Uterus (tissue), 3 donors: ENCODE measurements at regions not wholly inside any gene's neighbourhood (a gene's known extent, or its start where the extent isn't known, plus 50 kb on each side); places are given as distances from the start of the nearest gene placed in this dataset.

Experiments
- DNase-seq, 2 donors: peaks; one replicate each; pipeline ENCODE4 v3.0.0-alpha.2; 2019 to 2020
- H3K27ac ChIP-seq, 2 donors: fragments of 200-600 bp; sonication (generic); 1 replicate in 1 of 2; 2 replicates in 1 of 2; pipeline ENCODE4 v1.5.1; 2016 to 2018
- H3K27me3 ChIP-seq, 2 donors: fragments of 200-600 bp; sonication (generic); one replicate each; pipeline ENCODE4 v1.5.1; 2018 to 2019; ENCODE audit warnings: control low read depth in 1 of 2
- H3K36me3 ChIP-seq, 2 donors: fragments of 200-600 bp; sonication (generic); one replicate each; pipeline ENCODE4 v1.5.1; 2019; ENCODE audit warnings: control low read depth in 1 of 2
- H3K4me1 ChIP-seq, 2 donors: fragments of 200-600 bp; sonication (generic); one replicate each; pipeline ENCODE4 v1.5.1; 2018 to 2019; ENCODE audit warnings: control low read depth in 1 of 2
- H3K4me3 ChIP-seq, 2 donors: fragments of 200-600 bp; sonication (generic); 1 replicate in 1 of 2; 2 replicates in 1 of 2; pipeline ENCODE4 v1.5.1; 2018 to 2019; ENCODE audit warnings: mild to moderate bottlenecking in 1 of 2
- H3K9me3 ChIP-seq, 2 donors: fragments of 200-600 bp; sonication (generic); one replicate each; pipeline ENCODE4 v1.5.1; 2019; ENCODE audit warnings: control low read depth in 1 of 2
- CTCF ChIP-seq, 4 experiments: fragments of 200-600 bp in 2 of 4; fragments of 450-650 bp in 2 of 4; sonication (generic) in 2 of 4; IDR thresholded peaks; one replicate each; pipeline ENCODE4 v1.5.1; 2016 to 2019; ENCODE audit warnings: antibody characterized with exemption in 4 of 4, mild to moderate bottlenecking in 2 of 4, moderate library complexity in 1 of 4
- POLR2A ChIP-seq, 2 donors: fragments of 450-650 bp; IDR thresholded peaks; one replicate each; pipeline ENCODE4 v1.6.1; 2016; ENCODE audit warnings: antibody characterized with exemption in 2 of 2, mild to moderate bottlenecking in 1 of 2, moderate library complexity in 1 of 2
- intact Hi-C: fragments of 100-400 bp; cut with DNase I; formaldehyde crosslinking; loops from one replicate; pipeline ENCODE4 v1.15.1; 2023; ENCODE audit warnings: low total_unique reads
- donor health status: DM: yes; HTN: yes; CAD: no.

- Histone ChIP-seq H3K36me3 (no peaks in the 10 kb centered on the region), H3K27ac (no peak overlapping the region), H3K27me3 (no peaks in the 10 kb centered on the region), H3K4me1 (no peaks in the 10 kb centered on the region), H3K9me3 (no peaks in the 10 kb centered on the region), H3K4me3 (no peak overlapping the region)
- no peak for DNase-seq
- TF ChIP-seq POLR2A (IDR thresholded peaks at IDR 0.05) (no peak), CTCF (IDR thresholded peaks at IDR 0.05) (no peak)
- intact Hi-C loops: no loop called here
Measured at GRCh38 chr3:124652009-124652408, 78.2 kb upstream of the UMPS start.

DNA sequence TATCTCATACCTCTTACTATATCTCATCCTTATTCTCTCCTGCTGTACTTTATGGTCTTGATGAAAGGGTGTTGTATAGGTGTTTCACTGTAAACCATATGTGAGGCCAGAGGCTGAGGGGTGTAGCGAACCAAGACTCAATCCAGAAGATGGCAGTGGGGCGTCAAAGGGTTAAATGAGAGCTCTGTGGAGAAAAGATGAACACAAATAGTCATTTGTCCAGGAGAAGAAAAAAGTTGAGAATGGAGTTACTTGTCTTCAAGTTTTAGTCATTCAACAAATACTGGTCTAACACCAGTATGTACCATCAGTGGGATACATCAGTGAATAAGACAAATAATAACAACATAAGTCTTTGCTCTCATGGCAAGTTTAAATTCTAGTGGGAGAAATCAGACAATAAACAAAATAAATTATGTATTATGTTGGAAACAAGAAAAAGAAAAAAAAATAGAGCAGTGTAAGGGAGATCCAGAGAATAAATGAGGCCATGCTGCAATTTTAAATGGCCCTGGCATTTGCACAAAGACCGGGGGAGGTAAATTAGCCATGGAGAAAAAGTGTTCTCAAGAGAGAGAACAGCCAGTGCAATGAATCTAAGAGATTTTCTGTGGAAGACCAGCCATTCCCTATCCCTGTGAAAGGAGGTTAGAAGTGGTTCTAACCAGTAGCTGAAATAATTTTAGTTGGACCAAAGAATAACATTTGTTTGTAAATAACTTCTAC is 77.0 kb upstream of the UMPS start:
- Histone ChIP-seq H3K36me3 (no peaks in the 10 kb centered on the region), H3K4me3 (no peak overlapping the region), H3K27ac (no peak overlapping the region), H3K9me3 (no peaks in the 10 kb centered on the region), H3K27me3 (no peaks in the 10 kb centered on the region), H3K4me1 (no peaks in the 10 kb centered on the region)
- TF ChIP-seq POLR2A (IDR thresholded peaks at IDR 0.05) (no peak), CTCF (IDR thresholded peaks at IDR 0.05) (no peak)
- intact Hi-C loops: no loop called here
- DNase-seq: no peak

- TF ChIP-seq CTCF (IDR thresholded peaks at IDR 0.05): no peak
- no peaks in the 10 kb centered on the region for H3K9me3 ChIP-seq
- no peak overlapping the region for H3K27ac ChIP-seq
- H3K4me3 ChIP-seq: no peak overlapping the region
- intact Hi-C loops: no loop called here
- DNase-seq: no peak
- H3K4me1 ChIP-seq: no peaks in the 10 kb centered on the region
- no peaks in the 10 kb centered on the region for H3K27me3 ChIP-seq
- no peaks in the 10 kb centered on the region for H3K36me3 ChIP-seq
Measured at GRCh38 chr3:124653797-124654469, 76.3 kb upstream of the UMPS start.

- Histone ChIP-seq H3K27me3 (no peaks in the 10 kb centered on the region), H3K27ac (no peak overlapping the region), H3K4me3 (no peak overlapping the region), H3K9me3 (no peaks in the 10 kb centered on the region), H3K36me3 (no peaks in the 10 kb centered on the region), H3K4me1 (no peaks in the 10 kb centered on the region)
- TF ChIP-seq CTCF (IDR thresholded peaks at IDR 0.05): no peak
- TF ChIP-seq POLR2A (IDR thresholded peaks at IDR 0.05): no peak
- intact Hi-C loops: no loop called here
- DNase-seq: no peak
Measured at GRCh38 chr3:124654470-124654845, 75.8 kb upstream of the UMPS start.

GRCh38 chr3:124656531-124656930 is 73.7 kb upstream of the UMPS start:
- intact Hi-C loops: no loop called here
- DNase-seq: no peak
- Histone ChIP-seq H3K4me3 (no peak overlapping the region), H3K4me1 (no peaks in the 10 kb centered on the region), H3K36me3 (no peaks in the 10 kb centered on the region), H3K9me3 (no peaks in the 10 kb centered on the region), H3K27ac (no peak overlapping the region), H3K27me3 (no peaks in the 10 kb centered on the region)
- TF ChIP-seq POLR2A (IDR thresholded peaks at IDR 0.05) (no peak), CTCF (IDR thresholded peaks at IDR 0.05) (no peak)
